ENCODE measurements at regions not wholly inside any gene's neighbourhood (a gene's known extent, or its start where the extent isn't known, plus 50 kb on each side); places are given as distances from the start of the nearest gene placed in this dataset.

DNA sequence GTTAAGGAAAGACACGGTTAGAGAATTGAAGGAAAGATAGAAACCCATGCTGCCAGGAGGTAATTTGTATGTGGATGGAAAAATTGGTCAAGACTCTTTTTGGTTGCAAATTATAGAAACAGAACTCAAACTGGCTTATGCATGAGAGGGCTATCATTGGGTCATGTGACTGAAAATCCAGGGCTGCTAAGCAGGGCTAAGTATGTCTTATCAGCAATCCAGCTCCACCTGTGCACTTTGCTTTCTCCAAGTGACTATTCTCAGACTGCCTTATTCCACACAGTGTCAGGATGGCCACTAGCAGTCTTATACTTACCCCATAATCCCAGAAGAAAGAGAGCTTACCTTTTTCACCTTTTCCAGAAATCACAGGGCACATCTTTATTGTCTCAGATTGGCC, 113.5 kb downstream of the CBLN1 start:
- Histone ChIP-seq H3K36me3 (no peaks in the 10 kb centered on the region), H3K27ac (replicated peaks in 1 of 4) (no peak overlapping the region), H3K9me3 (no peaks in the 10 kb centered on the region), H3K27me3 (peaks cover 0 to 4% (median 0%) of the 10 kb centered on the region in 4 donors), H3K4me1 (no peaks in the 10 kb centered on the region), H3K4me3 (no peak overlapping the region)
- intact Hi-C loops (cut with DNase I): no loop called here
- WGBS: 79% methylated on average over 1 of the region's 1 CpG
- TF ChIP-seq POLR2AphosphoS5 (IDR thresholded peaks at IDR 0.05): no peak
- no peak for TF ChIP-seq EP300 (IDR thresholded peaks at IDR 0.05)
- no peak for TF ChIP-seq CTCF (IDR thresholded peaks at IDR 0.05)
- TF ChIP-seq POLR2A (IDR thresholded peaks at IDR 0.05; ENCODE audit: low read depth): no peak
- no peak for DNase-seq (ENCODE audit: extremely low spot score)

- WGBS: 89% methylated on average over 1 of the region's 1 CpG
These were observed 116.6 kb downstream of the CBLN1 start for GRCh38 chr16:49165025-49165424.

DNA sequence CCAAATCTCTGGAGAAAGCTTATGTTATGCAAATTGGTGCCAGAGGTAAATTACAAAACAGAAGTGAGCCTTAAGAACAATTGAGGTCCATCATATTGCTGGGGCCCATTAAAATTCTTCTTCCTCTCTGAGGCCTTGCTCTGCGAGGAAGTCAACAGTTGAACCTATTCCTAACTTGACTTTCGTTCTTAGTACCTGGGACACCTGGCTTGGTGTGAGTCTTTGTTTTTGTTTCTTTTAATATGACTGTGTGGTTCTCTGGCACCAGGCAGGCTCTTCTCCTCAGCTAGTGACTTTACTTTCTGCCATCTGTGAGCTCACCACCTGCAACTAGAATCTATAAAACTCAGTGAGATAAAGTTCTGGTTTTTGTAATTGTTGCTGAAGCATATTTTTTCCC, 120.4 kb downstream of the CBLN1 start:
- TF ChIP-seq EP300 (IDR thresholded peaks at IDR 0.05) (no peak), POLR2AphosphoS5 (IDR thresholded peaks at IDR 0.05) (no peak), POLR2A (IDR thresholded peaks at IDR 0.05; ENCODE audit: low read depth) (no peak), CTCF (IDR thresholded peaks at IDR 0.05) (no peak)
- 75% methylated on average over 2 of the region's 2 CpGs for WGBS
- DNase-seq (ENCODE audit: extremely low spot score): no peak
- Histone ChIP-seq H3K9me3 (no peaks in the 10 kb centered on the region), H3K4me3 (no peak overlapping the region), H3K4me1 (no peaks in the 10 kb centered on the region), H3K27me3 (peaks cover 0 to 3% (median 0%) of the 10 kb centered on the region in 4 donors), H3K27ac (replicated peaks in 1 of 4) (no peak overlapping the region), H3K36me3 (no peaks in the 10 kb centered on the region)
- intact Hi-C loops (cut with DNase I): no loop called here

More at GRCh38 chr16:49165025-49165424, 116.6 kb downstream of the CBLN1 start:
- H3K9me3 ChIP-seq: no peaks in the 10 kb centered on the region
- no peaks in the 10 kb centered on the region for H3K4me1 ChIP-seq
- no peak overlapping the region for H3K4me3 ChIP-seq
- no peak for TF ChIP-seq POLR2AphosphoS5 (IDR thresholded peaks at IDR 0.05)
- no peak for TF ChIP-seq POLR2A (IDR thresholded peaks at IDR 0.05; ENCODE audit: low read depth)
- no peak for TF ChIP-seq CTCF (IDR thresholded peaks at IDR 0.05)
- no peak for TF ChIP-seq EP300 (IDR thresholded peaks at IDR 0.05)
- no peak overlapping the region for H3K27ac ChIP-seq (replicated peaks in 1 of 4)
- intact Hi-C loops (cut with DNase I): no loop called here
- no peak for DNase-seq (ENCODE audit: extremely low spot score)
- peaks cover 0 to 4% (median 0%) of the 10 kb centered on the region in 4 donors for H3K27me3 ChIP-seq
- no peaks in the 10 kb centered on the region for H3K36me3 ChIP-seq

- Histone ChIP-seq H3K4me3 (no peak overlapping the region), H3K36me3 (no peaks in the 10 kb centered on the region), H3K9me3 (peaks cover 0 to 12% (median 3%) of the 10 kb centered on the region in 4 donors), H3K27ac (replicated peaks in 1 of 4) (no peak overlapping the region), H3K4me1 (no peaks in the 10 kb centered on the region), H3K27me3 (no peaks in the 10 kb centered on the region)
- 26% methylated on average over 2 of the region's 2 CpGs for WGBS
- intact Hi-C loops (cut with DNase I): no loop called here
- no peak for TF ChIP-seq EP300 (IDR thresholded peaks at IDR 0.05)
- DNase-seq (ENCODE audit: extremely low spot score): no peak
These were observed 123.5 kb downstream of the CBLN1 start for GRCh38 chr16:49158029-49158642.

DNA sequence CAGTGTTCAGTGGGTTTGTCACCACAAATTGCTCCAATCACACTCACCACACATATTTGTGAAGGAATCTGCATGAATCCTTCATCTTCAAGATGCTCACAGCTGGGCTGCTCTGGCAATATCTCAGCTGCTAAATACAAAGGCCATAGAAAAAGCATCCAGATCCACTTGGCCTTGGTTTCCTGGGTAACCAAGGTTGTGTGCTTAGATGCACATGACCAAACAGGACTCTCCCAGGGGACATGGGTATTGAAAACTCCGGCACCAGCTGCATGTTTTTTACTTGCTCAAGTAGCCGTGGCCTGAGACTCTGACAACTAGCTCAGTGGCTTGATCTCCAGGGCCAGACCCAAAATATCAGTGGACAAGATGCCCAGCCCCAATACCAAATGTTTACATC, 131.3 kb downstream of the CBLN1 start:
- intact Hi-C loops (cut with DNase I): no loop called here
- peak; percentile 74 for DNase-seq (ENCODE audit: extremely low spot score)
- Histone ChIP-seq H3K36me3 (no peaks in the 10 kb centered on the region), H3K9me3 (peaks cover 0 to 12% (median 3%) of the 10 kb centered on the region in 4 donors), H3K4me3 (no peak overlapping the region), H3K27me3 (no peaks in the 10 kb centered on the region), H3K4me1 (no peaks in the 10 kb centered on the region), H3K27ac (replicated peaks in 1 of 4) (no peak overlapping the region)
- WGBS: 49% methylated on average over 2 of the region's 2 CpGs
- TF ChIP-seq POLR2AphosphoS5 (IDR thresholded peaks at IDR 0.05) (no peak), CTCF (IDR thresholded peaks at IDR 0.05) (no peak), EP300 (IDR thresholded peaks at IDR 0.05) (no peak), POLR2A (IDR thresholded peaks at IDR 0.05; ENCODE audit: low read depth) (no peak)
